OCI-LY7 (cell line): ENCODE measurements at regions not wholly inside any gene's neighbourhood (a gene's known extent, or its start where the extent isn't known, plus 50 kb on each side); places are given as distances from the start of the nearest gene placed in this dataset.

Experiments used
- CTCF ChIP-seq: fragments of 200-600 bp; sonication (generic); conservative IDR thresholded peaks from 2 replicates; pipeline ENCODE4 v1.5.1; 2014; ENCODE audit warnings: mild to moderate bottlenecking, antibody characterized with exemption, low read length, moderate library complexity, mixed read lengths
- EZH2phosphoT487 ChIP-seq: fragments of 200-600 bp; sonication (generic); IDR thresholded peaks from 2 replicates; pipeline ENCODE4 v1.6.1; 2018; ENCODE audit warnings: low read depth, borderline replicate concordance, mild to moderate bottlenecking, mixed run types, antibody characterized with exemption, low read length, moderate library complexity, mixed read lengths

- TF ChIP-seq CTCF (no peak), EZH2phosphoT487 (no peak)
These were observed 487.7 kb downstream of the GABRG1 start for GRCh38 chr4:45636175-45636574.
